Activated T-helper 17 cell treated with anti-CD3 and anti-CD28 coated beads, Interleukin-2, amount 50 U/mL, for 72 hours (primary cell): ENCODE measurements at regions not wholly inside any gene's neighbourhood (a gene's known extent, or its start where the extent isn't known, plus 50 kb on each side); places are given as distances from the start of the nearest gene placed in this dataset.

Experiments
- ATAC-seq: fragments of 150-1000 bp; cut with Tn5 transposase; replicated peaks from 2 replicates; pipeline ENCODE4 v1.10.0; 2021; ENCODE audit warnings: mild to moderate bottlenecking, moderate library complexity
- H3K27ac Mint-ChIP-seq: one replicate; pipeline ENCODE4 v1.8.0; 2022; ENCODE audit warnings: mixed read lengths
- H3K27me3 Mint-ChIP-seq: one replicate; pipeline ENCODE4 v1.8.0; 2022; ENCODE audit warnings: mixed read lengths
- H3K36me3 Mint-ChIP-seq: one replicate; pipeline ENCODE4 v1.8.0; 2022; ENCODE audit warnings: low read depth, mild to moderate bottlenecking, mixed read lengths
- H3K4me1 Mint-ChIP-seq: one replicate; pipeline ENCODE4 v1.8.0; 2022; ENCODE audit warnings: mixed read lengths
- H3K4me3 Mint-ChIP-seq: one replicate; pipeline ENCODE4 v1.8.0; 2022; ENCODE audit warnings: mild to moderate bottlenecking, mixed read lengths
- H3K9me3 Mint-ChIP-seq: one replicate; pipeline ENCODE4 v1.8.0; 2022; ENCODE audit warnings: mixed read lengths

GRCh38 chr14:54166049-54166950 lies 209.7 kb upstream of the BMP4 start:
- Mint-ChIP-seq H3K9me3 (no peaks in the 10 kb centered on the region), H3K4me1 (no peaks in the 10 kb centered on the region), H3K27me3 (peaks cover 29% of the 10 kb centered on the region), H3K36me3 (no peaks in the 10 kb centered on the region), H3K4me3 (no peak overlapping the region), H3K27ac (no peak overlapping the region)
- ATAC-seq = no peak

- Mint-ChIP-seq H3K4me1 (no peaks in the 10 kb centered on the region), H3K27ac (no peak overlapping the region), H3K36me3 (no peaks in the 10 kb centered on the region), H3K27me3 (peaks cover 25% of the 10 kb centered on the region), H3K4me3 (no peak overlapping the region), H3K9me3 (no peaks in the 10 kb centered on the region)
- no peak for ATAC-seq
Measured at GRCh38 chr14:54168489-54168888, 211.9 kb upstream of the BMP4 start.

DNA sequence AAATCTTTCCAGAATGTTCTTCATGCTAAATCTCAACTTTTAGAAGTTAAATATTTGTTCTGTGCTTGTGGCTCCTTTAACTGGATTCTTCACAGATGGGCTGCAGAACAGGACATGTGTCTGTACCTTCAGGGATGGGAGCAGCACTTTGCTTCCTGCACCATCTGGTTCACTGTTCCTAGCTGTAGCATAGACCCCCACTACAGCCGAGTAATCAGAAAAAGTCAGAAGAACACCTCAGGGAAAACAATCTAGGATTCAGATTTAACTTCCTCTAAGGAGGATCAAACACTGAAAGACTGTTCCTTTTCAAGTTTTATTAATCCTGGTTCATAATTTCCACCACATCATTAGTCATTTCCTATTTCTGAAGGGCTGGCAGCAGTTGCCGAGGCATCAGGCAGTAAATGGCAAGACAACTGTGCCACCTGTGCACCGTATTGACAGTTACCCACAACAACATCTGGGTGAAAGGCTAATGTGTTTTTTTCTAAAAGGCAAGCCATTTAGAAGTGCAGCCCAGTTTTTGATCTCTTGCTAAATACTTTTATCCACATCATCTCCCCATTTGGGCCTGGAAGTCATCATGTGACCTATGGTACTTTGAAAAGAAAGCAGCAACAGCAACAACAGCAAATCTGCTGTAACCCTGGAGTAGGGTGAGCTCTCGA lies 212.8 kb upstream of the BMP4 start:
- Mint-ChIP-seq H3K9me3 (no peaks in the 10 kb centered on the region), H3K27me3 (peaks cover 17% of the 10 kb centered on the region), H3K36me3 (no peaks in the 10 kb centered on the region), H3K27ac (no peak overlapping the region), H3K4me3 (no peak overlapping the region), H3K4me1 (no peaks in the 10 kb centered on the region)
- ATAC-seq = no peak

DNA sequence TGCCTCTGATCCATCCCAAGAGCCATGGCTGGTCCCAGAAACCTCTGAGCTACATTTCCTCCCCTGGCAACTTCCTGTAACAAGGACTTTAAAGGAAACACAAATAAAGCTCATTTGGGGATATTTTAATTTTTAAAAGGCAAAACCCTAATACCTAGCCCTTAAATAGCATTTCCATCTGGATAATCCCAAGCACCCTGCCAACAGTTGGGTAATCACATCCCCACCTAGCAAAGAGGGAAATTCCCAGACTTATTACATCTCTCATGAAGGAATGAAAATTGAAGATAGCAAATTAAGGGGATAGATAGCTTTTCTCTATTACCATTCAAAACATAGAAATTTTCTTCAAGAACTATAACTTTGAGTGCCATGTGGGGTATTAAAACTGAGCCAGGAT lies 213.7 kb upstream of the BMP4 start:
- no peaks in the 10 kb centered on the region for H3K9me3 Mint-ChIP-seq
- no peaks in the 10 kb centered on the region for H3K4me1 Mint-ChIP-seq
- H3K36me3 Mint-ChIP-seq = no peaks in the 10 kb centered on the region
- no peak overlapping the region for H3K4me3 Mint-ChIP-seq
- H3K27me3 Mint-ChIP-seq = peaks cover 18% of the 10 kb centered on the region
- no peak for ATAC-seq
- H3K27ac Mint-ChIP-seq = no peak overlapping the region

- no peak overlapping the region for H3K27ac Mint-ChIP-seq
- ATAC-seq = no peak
Measured at GRCh38 chr14:54172114-54172513, 215.5 kb upstream of the BMP4 start.

DNA sequence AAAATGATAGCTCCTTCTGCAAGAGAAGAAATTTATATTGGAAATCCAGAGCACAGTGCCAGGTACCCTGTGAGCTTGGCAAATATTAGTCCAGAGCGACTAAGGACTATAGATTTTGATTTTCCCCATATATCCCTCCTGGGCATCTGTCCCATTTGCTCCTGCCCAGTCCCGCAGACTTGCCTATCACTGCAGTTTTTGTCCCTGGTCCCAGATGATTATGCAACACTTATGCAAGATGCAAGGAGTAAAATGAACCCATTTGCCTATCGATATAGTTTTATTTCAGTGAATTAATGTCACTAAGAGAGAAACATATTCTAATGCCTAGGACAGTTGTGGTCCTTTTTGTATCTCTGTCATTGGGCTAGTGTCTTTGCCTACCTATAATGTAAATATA lies 215.9 kb upstream of the BMP4 start:
- ATAC-seq = no peak
- Mint-ChIP-seq H3K4me1 (no peaks in the 10 kb centered on the region), H3K27me3 (peaks cover 18% of the 10 kb centered on the region), H3K27ac (no peak overlapping the region), H3K9me3 (no peaks in the 10 kb centered on the region), H3K4me3 (no peak overlapping the region), H3K36me3 (no peaks in the 10 kb centered on the region)

More at GRCh38 chr14:54172114-54172513, 215.5 kb upstream of the BMP4 start:
- Mint-ChIP-seq H3K4me1 (no peaks in the 10 kb centered on the region), H3K36me3 (no peaks in the 10 kb centered on the region), H3K4me3 (no peak overlapping the region), H3K9me3 (no peaks in the 10 kb centered on the region), H3K27me3 (peaks cover 18% of the 10 kb centered on the region)

- Mint-ChIP-seq H3K36me3 (no peaks in the 10 kb centered on the region), H3K4me1 (no peaks in the 10 kb centered on the region), H3K4me3 (no peak overlapping the region), H3K9me3 (no peaks in the 10 kb centered on the region), H3K27ac (no peak overlapping the region), H3K27me3 (peaks cover 22% of the 10 kb centered on the region)
- no peak for ATAC-seq
Measured at GRCh38 chr14:54173802-54174201, 217.2 kb upstream of the BMP4 start.

DNA sequence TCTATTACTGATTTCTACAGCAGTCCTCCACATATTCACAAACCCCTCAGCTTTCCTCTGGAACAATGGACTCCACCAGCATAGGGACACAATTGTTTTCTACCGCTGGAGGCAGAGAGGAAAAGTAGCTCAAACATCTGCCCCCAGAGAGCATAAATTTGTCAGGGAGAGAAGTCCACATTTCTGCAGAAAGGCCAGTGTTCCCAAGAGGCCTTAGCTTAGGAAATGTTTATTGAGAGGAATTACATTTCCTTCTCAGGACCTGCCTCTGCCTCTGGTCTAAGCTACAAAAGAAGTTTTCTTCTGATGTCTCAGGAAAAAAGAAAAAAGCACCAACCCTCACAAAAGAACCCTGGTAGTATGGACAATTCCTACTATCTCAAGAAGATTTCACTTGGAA lies 217.8 kb upstream of the BMP4 start:
- H3K4me3 Mint-ChIP-seq = no peak overlapping the region
- no peaks in the 10 kb centered on the region for H3K9me3 Mint-ChIP-seq
- ATAC-seq = no peak
- no peaks in the 10 kb centered on the region for H3K36me3 Mint-ChIP-seq
- H3K4me1 Mint-ChIP-seq = no peaks in the 10 kb centered on the region
- H3K27me3 Mint-ChIP-seq = peaks cover 22% of the 10 kb centered on the region
- no peak overlapping the region for H3K27ac Mint-ChIP-seq

DNA sequence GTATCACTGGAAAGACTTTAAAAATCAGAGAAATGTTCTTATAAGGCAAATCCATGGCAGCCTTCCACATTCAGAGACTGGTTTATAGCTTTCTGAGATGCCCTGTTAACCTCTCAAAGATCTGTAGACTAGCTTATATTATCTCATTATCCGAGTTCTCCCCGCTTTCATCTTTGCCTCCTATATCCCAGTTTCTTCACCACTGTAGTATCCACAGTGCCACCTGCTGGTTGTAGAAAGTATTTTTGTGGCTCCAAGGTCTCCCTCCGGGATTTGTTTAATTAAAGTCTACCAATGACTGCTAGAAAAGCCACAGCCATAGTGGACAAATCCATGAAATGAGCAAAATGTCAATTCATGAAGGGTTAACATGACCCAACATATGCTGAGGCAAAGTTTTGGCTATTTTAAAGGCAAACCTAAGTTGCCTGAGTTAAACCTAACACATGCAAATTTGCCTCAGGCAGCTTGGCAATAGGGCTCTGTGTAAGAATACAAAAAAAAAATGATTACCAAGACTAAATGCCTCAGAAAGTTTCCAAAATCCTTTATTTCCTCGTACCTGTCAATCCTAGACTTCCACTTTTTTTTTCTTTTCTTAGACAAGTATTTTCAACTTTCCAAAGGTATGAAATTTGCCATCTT lies 218.8 kb upstream of the BMP4 start:
- ATAC-seq = peak; percentile 29
- H3K9me3 Mint-ChIP-seq = no peaks in the 10 kb centered on the region
- no peaks in the 10 kb centered on the region for H3K4me1 Mint-ChIP-seq
- H3K4me3 Mint-ChIP-seq = no peak overlapping the region
- no peak overlapping the region for H3K27ac Mint-ChIP-seq
- H3K36me3 Mint-ChIP-seq = no peaks in the 10 kb centered on the region
- peaks cover 17% of the 10 kb centered on the region for H3K27me3 Mint-ChIP-seq

GRCh38 chr14:54177019-54177418 lies 219.8 kb upstream of the CDKN3 start:
- H3K27me3 Mint-ChIP-seq = peaks cover 20% of the 10 kb centered on the region

GRCh38 chr14:54177641-54178621 lies 218.9 kb upstream of the CDKN3 start:
- Mint-ChIP-seq H3K27me3 (peaks cover 17% of the 10 kb centered on the region), H3K36me3 (no peaks in the 10 kb centered on the region), H3K27ac (no peak overlapping the region), H3K4me3 (no peak overlapping the region), H3K4me1 (no peaks in the 10 kb centered on the region), H3K9me3 (no peaks in the 10 kb centered on the region)
- no peak for ATAC-seq

More at GRCh38 chr14:54177019-54177418, 219.8 kb upstream of the CDKN3 start:
- Mint-ChIP-seq H3K4me3 (no peak overlapping the region), H3K9me3 (no peaks in the 10 kb centered on the region), H3K4me1 (no peaks in the 10 kb centered on the region), H3K27ac (no peak overlapping the region), H3K36me3 (no peaks in the 10 kb centered on the region)
- ATAC-seq = no peak

GRCh38 chr14:54182419-54183045 lies 214.3 kb upstream of the CDKN3 start:
- Mint-ChIP-seq H3K4me3 (no peak overlapping the region), H3K36me3 (no peaks in the 10 kb centered on the region), H3K9me3 (no peaks in the 10 kb centered on the region), H3K27ac (no peak overlapping the region), H3K27me3 (peaks cover 12% of the 10 kb centered on the region), H3K4me1 (no peaks in the 10 kb centered on the region)
- peak; percentile 52 for ATAC-seq

- no peaks in the 10 kb centered on the region for H3K27me3 Mint-ChIP-seq
- no peak overlapping the region for H3K4me3 Mint-ChIP-seq
- no peaks in the 10 kb centered on the region for H3K36me3 Mint-ChIP-seq
- ATAC-seq = no peak
- H3K4me1 Mint-ChIP-seq = no peaks in the 10 kb centered on the region
- no peak overlapping the region for H3K27ac Mint-ChIP-seq
- no peaks in the 10 kb centered on the region for H3K9me3 Mint-ChIP-seq
Measured at GRCh38 chr14:54186821-54187763, 209.7 kb upstream of the CDKN3 start.
